Kasumi-1 (cell line): ENCODE measurements at regions not wholly inside any gene's neighbourhood (a gene's known extent, or its start where the extent isn't known, plus 50 kb on each side); places are given as distances from the start of the nearest gene placed in this dataset.
"Not testable (repeated sequence)": the region's sequence is repeated elsewhere in the genome, so short reads cannot be mapped to it uniquely, and the experiment has no call there.

ENCODE experiments used
- DNase-seq, 2 experiments: peaks; one replicate each; lab custom pipeline; 2025; lab: John Stamatoyannopoulos, UW

DNA sequence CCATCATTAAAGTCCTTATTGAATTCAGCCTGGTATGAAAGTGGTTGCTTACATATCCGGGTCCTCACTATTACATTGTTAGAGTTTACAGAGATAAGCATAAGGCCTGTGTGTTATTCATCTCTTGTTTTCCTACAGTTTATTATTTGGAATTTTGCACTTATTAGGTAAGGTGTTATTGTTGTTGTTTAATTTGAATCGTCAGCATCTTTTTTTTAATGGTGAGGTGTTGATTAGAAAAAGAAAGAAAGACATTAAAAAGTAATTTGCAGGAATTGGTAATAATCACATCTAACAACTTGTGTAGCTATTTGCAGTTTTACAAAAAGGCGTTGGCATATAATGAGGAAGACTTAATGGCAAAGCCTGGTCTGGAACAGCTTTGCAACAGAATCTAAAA is 158.6 kb downstream of the SAMD5 start:
- DNase-seq = no peak

DNA sequence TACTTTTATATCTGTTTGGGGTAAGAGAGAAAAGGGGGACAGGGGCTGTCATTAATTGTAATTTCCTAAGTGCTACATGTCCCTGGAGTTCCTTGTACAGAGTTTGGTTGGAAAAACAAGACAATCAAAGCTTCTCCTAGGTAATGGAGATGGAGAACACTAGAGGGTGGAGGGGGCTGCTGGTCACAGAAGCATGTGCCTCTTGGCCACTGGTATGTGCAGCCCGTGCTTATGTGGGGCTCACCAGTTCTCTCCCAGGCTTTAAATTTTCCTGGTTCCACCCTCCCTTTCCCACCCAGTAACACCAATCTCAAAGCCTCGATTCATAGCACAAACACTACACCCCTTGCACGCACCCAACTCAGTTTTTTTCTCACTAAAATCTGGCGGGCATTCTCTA is 165.6 kb downstream of the SAMD5 start:
- no peak for DNase-seq

DNA sequence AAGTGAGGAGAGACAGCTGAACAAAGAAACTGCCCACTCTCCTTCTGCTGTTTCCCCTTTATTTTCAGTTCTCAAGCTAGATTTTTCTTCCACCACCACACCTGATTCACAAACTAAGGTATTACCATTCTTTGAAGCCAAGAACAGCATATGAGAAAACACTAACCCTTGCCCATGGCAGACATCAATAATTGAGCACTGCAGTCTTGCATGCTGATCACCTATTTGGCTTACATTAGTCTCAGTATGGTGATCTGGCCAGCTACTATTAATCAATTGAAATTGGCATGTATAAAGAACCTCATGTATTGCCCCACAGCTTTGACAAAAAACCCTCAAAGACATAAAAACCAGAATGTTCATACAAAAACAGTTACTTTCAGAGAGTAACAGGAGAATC is 166.3 kb downstream of the SAMD5 start:
- DNase-seq = no peak

DNA sequence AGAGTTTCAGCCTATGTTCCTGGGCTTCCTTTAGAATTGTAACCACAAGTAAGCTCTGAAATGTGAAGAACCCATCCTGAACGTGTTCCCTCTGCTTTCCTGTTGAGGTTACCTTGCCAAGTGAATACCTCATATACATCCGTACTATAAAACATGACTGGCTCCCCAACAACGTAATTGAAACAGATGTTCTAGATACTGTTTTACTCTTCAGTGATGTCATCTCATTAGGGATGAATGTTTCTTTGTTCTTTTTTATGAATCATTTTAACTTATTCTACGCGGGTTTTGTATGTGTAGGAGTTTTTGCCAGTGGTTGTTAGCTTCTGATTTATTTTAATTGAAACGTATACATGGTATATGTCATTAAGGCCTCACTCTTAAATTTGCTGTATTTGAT is 166.8 kb downstream of the SAMD5 start:
- no peak for DNase-seq

DNA sequence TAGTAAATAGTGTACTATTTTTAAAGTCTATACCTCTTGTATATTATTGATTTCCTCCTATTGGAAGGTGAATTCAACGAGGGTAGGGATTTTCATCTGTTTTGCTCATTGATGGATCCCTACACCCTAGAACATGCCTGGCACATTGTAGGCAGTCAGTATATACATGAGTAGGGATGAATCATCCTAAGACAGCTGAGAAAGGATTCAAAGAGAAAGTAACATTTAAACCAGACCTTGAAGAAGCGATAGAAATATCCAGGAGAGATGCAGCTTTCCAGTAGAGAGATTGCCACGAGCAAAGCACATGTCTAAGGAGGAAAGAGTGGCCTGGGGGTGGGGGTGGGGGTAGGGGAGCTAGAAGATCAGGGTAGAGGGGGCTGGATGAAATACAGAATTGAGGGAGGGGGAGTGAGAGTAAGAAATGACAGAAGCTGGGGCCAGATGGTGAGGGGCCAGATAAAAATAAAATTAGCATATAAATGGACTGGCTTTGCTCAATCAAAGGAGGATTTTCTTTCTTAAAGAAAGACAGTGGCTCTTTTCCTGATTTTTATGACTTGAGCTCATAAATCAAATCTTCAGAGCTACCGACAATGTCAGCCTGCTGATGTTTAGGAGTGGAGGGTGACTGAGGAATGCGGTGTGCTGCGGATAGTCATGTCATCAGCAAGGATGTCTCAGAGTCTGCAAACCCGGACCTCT is 168.2 kb downstream of the SAMD5 start:
- DNase-seq = no peak

DNA sequence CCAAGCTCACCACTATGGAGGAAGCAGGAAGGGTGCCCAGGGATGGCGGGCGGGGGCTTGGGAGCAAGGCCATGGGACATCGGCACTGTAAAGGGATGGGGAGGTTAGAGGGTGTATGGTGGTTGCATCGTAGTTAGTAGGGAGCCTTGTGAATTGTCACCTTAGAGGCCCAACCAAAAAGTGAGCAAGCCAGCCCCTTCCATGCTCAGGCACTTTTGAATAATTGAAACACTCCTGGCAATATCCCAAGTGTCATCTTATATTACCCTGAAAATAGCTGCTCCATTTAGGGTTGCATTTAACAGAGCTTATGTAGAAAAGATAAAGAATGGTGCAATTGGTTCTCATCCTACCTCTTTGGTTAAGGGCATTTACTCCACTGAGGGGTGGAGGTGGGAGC is 169.2 kb downstream of the SAMD5 start:
- DNase-seq = no peak

DNA sequence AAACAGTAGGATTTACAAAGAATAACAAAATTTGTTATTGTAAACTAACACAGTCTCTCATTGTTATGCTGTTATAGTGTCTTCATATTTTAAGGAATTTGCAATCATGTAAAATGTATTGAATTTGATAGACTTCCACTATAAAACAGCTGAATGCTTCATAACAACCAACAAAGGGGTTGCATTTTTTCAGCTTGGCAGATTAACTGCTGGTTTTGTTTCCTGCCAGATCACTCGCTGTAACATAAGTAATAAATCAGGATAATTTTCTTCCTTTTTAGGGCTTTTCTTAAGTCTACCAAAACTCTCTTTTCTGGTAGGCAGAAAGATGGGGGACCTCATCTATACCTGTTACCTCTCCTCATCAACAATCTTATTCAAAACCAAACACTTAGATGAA is 169.8 kb downstream of the SAMD5 start:
- DNase-seq = no peak

DNA sequence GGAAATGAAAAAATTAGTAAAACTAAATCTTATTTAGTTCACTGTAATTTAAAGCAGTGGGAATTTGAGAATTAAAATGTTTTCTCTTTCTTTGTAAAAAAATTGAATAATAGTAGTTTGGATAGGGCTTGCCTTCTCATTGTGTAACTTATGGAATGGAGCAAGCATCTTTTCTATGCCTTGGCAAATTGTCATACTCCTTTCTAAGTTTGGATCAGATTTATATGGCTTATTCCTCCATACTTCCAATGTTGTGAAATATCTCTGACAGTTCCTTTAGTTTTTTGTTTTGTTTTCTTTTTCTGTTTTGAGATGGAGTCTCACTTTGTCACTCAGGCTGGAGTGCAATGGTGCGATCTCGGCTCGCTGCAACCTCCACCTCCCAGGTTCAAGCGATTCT is 176.4 kb downstream of the SAMD5 start:
- DNase-seq = no peak

DNA sequence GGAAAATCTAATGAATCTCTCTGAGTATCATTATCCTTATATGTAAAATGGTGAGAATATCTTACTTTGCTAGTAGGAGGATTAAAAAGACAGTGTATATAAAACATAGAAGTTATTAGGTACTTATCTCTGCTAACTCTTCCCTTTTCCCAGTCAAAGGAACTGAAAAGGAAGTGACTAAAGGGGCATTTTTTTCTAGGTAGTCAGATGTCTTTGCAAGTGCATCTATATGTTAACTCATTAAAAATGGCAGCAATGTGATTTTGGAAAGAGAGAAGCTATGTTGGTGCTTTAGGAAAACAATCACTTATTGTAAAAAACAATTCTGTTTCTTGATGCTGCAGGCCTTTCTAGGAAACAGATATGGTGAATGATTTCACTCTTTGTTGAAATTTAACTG is 180.9 kb downstream of the SAMD5 start:
- DNase-seq = no peak

DNA sequence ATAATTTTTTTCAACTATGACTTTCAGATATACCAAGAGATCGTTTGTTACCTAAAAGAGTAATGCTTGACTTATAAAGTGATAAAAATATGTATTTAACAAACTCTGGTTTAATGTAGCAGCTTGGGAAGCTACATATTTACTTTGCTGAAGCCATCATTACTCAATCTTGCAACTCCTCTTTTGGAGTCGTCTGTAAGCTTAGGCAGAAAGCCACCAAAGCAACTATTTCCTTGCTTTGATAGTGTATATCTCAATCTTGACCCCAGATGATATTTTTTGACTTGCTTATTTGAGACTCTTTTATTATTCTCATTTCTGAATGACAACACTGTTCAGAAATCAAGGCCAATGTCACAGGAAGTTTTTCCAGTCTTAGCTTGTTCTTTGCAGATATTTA is 183.0 kb downstream of the SAMD5 start:
- DNase-seq = no peak

DNA sequence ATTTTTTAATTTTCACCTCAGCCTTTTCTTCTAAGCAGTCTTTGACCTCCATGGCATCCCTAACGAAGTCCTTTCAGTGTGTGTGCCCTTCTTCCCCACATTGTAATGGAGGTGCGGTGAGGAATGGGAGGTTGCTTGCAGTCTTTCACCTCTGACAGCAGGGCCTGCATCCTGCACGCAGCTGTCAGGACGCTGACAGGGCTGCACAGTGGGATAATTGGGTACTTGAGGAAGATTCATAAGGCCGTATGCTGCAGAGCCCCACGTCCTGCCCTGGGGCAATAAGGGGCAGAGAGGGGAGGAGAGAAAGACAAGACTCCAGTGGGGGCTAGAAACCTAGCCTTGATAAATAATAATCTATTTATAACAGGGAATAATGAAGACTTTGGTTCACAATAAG is 184.7 kb downstream of the SAMD5 start:
- DNase-seq = no peak

DNA sequence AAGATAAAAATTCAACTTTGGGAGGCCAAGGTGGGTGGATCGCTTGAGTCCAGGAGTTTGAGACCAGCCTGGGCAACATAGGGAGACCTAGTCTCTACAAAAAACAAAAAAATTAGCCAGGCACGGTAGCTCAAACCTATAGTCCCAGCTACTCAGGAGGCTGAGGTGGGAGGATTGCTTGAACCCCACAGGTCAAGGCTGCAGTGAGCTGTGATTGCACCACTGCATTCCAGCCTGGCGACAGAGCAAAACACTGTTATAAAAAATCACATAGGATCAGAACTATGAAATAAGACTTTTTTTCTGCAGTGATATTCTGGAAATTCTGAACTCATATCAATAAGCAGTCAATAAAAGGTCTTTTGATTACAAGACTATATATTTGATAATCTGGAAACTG is 186.1 kb downstream of the SAMD5 start:
- DNase-seq = not testable (repeated sequence)

DNA sequence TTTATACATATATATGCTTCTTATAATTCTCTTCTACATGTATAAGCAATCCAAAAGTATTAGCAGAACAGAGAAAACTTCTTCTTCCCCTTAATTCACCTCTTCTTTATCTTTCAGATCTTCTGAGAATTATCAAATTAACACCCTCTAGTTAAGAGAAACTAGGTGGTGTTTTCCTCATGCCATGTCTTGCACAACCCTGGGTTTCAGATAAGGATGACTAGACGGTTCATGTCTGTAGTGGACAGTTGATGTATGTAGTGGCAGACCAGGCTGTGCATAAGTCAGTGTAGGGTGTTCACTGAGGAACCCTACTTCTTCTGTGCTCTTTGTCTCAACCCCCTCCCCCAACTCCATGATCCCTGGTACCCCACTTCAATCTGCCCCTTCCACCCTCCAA is 187.3 kb downstream of the SAMD5 start:
- DNase-seq = no peak

DNA sequence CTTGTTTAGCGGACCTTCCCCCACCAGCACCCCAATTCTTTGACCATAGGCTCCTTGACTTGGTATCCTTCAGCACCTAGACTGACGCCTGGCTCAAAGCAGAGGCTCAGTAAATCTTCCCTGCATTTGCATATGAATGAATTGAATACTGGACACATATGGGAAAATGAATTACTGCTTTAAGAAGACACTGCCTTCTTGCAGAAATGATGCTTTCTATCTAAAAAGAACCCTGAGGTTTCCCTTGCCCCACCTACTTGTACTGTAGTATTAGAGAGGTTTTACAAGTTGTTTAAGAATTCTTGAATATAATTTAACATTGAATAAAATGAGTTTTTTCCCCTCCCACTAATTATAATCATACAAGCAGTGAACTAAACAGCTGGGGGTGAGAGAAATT is 190.7 kb downstream of the SAMD5 start:
- DNase-seq = no peak

DNA sequence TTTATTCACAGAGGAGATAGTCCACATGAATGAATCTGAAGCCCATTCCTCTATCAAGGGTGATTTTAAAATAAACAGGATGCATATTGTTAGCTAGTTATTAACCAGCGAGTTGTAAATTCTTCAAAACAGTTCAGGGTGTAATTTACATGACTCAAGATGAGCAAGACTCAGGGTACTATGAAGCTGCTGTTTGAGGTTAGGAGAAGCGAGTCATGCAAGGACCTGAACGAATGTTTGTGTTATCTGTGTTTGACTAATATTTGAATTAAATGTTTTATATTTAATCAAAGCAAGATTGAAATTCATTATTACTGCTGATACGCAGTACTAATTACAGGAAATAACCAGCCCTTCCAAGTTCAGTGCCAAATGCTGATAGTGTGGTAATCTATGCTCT is 191.1 kb downstream of the SAMD5 start:
- no peak for DNase-seq

DNA sequence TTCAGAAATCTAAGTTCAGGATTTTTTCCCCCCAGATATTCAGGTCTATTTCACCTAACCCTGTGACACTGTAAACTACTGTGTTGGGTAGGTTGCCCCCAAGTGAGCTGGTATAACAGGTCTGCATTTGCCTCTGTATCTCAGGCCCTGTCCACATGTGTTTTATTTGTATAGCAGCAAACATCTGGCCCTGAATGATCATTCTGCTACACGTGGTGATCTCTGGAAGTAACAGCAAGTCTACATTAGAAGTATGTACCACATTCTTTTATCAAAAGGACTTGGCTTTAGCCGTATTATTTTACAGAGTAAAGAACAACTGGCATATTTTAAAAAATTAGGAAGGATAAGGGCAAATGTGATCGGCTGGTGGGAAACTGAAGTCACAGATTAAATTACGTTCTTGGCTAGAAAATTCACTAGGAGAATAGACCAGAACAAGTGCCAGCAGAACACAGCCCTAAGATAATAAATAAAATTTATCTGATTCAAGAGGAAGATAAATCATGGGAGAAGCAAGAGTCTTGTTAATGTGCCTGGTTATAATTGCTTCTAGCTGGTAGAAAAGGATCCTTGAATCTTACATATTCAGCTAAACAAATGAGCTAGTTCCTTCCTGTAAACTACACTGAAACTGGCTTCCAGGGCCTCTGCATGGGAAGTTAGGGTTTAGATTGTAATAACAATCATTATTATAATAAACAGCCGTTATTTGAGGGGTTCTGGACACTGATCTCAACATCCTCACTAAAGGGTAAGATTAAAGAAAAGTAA is 192.1 kb downstream of the SAMD5 start:
- no peak for DNase-seq

DNA sequence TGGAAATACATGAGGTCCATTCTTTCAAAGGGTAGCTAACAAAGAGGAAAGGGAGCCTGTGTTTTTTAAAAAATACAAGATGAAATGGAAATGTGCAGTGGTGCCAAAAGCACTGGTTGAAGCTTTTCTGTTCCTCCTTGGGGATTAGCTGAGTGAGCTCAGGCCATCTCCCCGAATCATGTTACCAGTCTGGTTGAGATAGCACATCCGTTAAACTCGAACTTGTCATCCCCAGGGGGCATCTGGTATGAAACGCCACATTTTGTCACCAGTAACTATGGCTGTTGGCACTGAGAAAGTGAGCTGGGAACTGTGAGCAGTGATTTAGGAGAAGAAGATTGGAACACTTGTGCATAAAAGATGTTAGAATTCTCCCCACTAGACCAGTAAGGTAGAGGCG is 196.2 kb downstream of the SAMD5 start:
- DNase-seq = no peak

DNA sequence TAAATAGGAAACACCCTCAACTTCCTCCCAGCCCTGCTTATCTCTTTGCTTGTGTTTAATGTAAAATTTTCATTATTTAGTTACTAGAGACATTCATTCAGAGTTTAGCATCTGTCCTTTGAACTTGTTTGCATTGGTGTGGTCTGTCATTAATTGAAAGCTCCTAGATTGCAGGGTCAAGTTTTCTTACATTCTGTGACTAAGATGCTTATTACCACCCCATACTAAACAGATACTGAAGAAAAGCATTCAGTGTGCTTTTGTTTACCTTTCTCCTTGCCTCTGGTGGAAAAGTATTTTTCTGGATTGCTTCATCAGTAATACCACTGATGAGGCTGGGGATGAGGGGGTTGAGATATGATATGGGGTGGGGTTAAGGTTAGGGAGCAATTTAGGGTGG is 199.0 kb downstream of the SAMD5 start:
- DNase-seq = no peak

DNA sequence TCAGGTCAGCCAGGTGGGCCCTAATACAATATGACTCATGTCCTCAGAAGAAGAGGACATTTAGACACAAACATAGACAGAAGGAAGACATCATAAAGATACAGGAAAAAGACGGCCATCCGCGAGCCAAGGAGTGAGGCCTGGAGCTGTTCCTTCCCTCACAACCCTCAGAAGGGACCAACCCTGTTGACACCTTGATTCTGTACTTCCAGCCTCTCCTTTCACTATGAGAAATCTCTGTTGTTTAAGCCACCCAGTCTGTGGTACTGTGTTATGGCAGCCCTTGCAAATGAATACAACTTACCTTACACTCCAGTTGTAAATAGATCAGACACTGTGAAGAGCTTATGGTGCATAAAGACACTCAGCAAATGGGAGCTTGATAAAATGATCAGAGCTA is 199.7 kb downstream of the SAMD5 start:
- DNase-seq = no peak

DNA sequence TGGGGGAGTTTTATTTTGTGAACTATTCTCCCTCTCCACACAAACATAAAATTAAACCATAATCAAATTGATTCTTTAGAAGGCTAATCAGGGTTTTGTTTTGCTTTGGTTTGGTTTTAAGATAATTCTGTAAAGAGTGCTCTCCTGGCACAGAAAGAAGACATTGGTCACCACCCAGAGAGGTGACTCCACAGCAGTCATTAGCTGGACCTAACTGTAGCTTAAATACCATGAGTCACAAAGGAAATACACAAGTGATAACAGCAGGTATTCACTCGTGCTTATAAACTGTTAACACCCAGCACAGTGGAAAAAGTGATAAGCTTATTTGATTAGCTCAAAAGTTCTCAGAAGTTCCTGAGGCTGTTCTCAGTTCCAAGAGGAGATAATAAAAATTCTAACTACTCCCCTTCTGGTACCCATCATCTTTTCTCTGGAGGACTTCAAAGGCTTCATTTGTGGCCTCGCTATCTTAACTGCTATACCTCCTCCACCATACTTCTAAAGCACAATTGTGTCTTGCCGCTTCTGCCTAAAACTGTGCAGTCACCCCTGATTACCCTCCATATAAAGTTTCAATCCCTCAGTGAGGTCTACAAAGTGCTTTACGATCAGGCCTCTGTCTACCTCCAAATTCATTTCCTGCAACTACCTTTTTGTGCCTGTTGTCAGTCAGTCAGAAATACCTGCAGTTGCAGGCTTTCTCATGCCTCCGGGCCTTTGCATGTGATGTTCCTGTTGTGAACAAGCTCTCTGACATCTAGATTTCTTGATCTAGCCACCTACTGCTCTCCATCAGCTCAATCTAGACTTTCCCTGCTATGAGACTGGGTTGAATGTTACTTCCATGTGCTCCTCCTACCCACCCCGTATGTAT is 201.1 kb downstream of the SAMD5 start:
- no peak for DNase-seq

DNA sequence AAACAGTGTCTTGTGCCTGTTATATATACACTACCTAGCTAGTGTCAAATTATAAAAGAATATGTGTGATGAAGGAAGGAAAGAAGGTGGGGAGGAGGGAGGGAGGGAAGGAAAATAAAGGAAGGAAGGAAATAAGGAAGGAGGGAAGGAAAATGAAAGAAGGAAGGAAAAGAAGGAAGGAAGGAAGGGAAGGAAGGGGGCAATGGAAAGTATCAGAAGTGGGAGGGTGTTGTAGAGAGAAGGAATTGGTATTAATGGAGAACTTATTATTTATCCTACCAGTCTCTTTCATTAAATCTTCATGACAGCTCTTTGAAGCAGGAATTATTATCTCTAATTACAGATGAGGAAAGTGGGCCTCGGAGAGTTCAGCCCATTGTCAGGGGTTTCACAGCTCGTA is 202.4 kb downstream of the SAMD5 start:
- no peak for DNase-seq

DNA sequence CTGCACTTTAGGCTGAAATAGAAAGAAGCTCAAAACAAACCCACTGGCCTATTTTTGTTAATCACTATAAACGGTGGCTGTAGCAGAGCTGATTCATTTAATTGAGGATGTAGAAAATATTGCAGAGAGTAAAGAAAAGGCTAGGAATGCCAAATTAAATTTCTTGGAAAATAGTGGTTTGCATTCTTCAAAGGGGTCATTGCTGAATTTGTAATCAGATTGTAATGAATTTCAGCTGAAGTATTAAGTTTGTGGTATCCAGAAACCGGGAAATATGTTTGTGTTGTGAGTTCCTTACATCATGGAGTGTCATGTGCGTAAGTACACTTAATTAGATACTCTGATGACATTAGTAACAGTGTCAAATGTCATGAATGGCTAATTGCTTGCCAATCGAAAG is 203.0 kb downstream of the SAMD5 start:
- no peak for DNase-seq

DNA sequence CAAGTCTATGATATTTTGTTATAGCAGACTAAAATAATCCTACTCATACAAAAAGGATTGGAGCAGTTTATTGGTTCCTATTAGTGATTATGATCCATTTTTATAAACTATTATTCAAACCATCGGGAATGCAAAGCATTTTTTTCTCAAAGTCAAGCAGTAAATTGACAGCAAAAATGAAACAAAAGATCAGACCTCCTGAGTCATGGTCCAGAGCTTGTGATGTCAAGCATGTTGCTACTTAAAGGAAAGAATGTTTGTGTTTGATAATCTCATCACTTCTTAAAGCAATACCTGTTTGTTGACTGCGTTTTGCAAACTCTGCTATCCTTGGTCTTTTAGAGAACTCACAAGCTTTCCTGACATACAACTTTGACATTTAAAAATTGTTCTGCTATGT is 204.4 kb downstream of the SAMD5 start:
- no peak for DNase-seq
